ENCODE measurements at regions not wholly inside any gene's neighbourhood (a gene's known extent, or its start where the extent isn't known, plus 50 kb on each side); places are given as distances from the start of the nearest gene placed in this dataset.
"Not testable (repeated sequence)": the region's sequence is repeated elsewhere in the genome, so short reads cannot be mapped to it uniquely, and the experiment has no call there.

- ATAC-seq; H3K4me1 Mint-ChIP-seq; H3K36me3 Mint-ChIP-seq; H3K27ac Mint-ChIP-seq; H3K9me3 Mint-ChIP-seq; DNase-seq (ENCODE audit: low spot score); CTCF ChIA-PET; POLR2A ChIA-PET; H3K4me3 Mint-ChIP-seq; H3K27me3 Mint-ChIP-seq (ENCODE audit: low read depth): not testable (repeated sequence)
These were observed 60.9 kb downstream of the PGRMC1 start for GRCh38 chrX:119296973-119297372.

GRCh38 chrX:119299812-119300211 is 63.7 kb downstream of the PGRMC1 start:
- POLR2A ChIA-PET; H3K9me3 Mint-ChIP-seq; H3K4me1 Mint-ChIP-seq; CTCF ChIA-PET; H3K36me3 Mint-ChIP-seq; H3K27ac Mint-ChIP-seq; H3K4me3 Mint-ChIP-seq; DNase-seq (ENCODE audit: low spot score); ATAC-seq; H3K27me3 Mint-ChIP-seq (ENCODE audit: low read depth): not testable (repeated sequence)

GRCh38 chrX:119303137-119303536 is 67.1 kb downstream of the PGRMC1 start:
- Mint-ChIP-seq H3K27ac (no peak overlapping the region), H3K27me3 (ENCODE audit: low read depth) (no peaks in the 10 kb centered on the region; the same call in 1 of the 2 replicates), H3K36me3 (no peaks in the 10 kb centered on the region), H3K4me3 (no peak overlapping the region), H3K4me1 (no peaks in the 10 kb centered on the region), H3K9me3 (no peaks in the 10 kb centered on the region)
- no peak for DNase-seq (ENCODE audit: low spot score)
- no peak for TF ChIP-seq ERG (CRISPR knock-in tag; IDR thresholded peaks at IDR 0.05)
- no peak for TF ChIP-seq ZNF671 (CRISPR knock-in tag; IDR thresholded peaks at IDR 0.05)
- TF ChIP-seq E2F4 (CRISPR knock-in tag; IDR thresholded peaks at IDR 0.05; ENCODE audit: borderline replicate concordance, low read depth), result no peak
- no peak for TF ChIP-seq ZNF425 (CRISPR knock-in tag; conservative IDR thresholded peaks at IDR 0.05)
- no peak for TF ChIP-seq RELA (CRISPR knock-in tag; IDR thresholded peaks at IDR 0.05; ENCODE audit: borderline replicate concordance)
- TF ChIP-seq SP1 (CRISPR knock-in tag; conservative IDR thresholded peaks at IDR 0.05), result no peak
- no peak for TF ChIP-seq JAZF1 (CRISPR knock-in tag; IDR thresholded peaks at IDR 0.05)
- TF ChIP-seq ZNF532 (CRISPR knock-in tag; IDR thresholded peaks at IDR 0.05; ENCODE audit: borderline replicate concordance), result no peak
- no peak for TF ChIP-seq ZBTB21 (CRISPR knock-in tag; IDR thresholded peaks at IDR 0.05; ENCODE audit: borderline replicate concordance)
- no peak for TF ChIP-seq NFE2L1 (CRISPR knock-in tag; IDR thresholded peaks at IDR 0.05)
- TF ChIP-seq ZBTB43 (CRISPR knock-in tag; IDR thresholded peaks at IDR 0.05), result no peak
- no peak for TF ChIP-seq KAT7 (CRISPR knock-in tag; IDR thresholded peaks at IDR 0.05; ENCODE audit: borderline replicate concordance)
- TF ChIP-seq MLX (CRISPR knock-in tag; IDR thresholded peaks at IDR 0.05), result no peak
- TF ChIP-seq NFYB (CRISPR knock-in tag; conservative IDR thresholded peaks at IDR 0.05; ENCODE audit: low read depth), result no peak
- no peak for TF ChIP-seq CBFB (CRISPR knock-in tag; IDR thresholded peaks at IDR 0.05; ENCODE audit: low read depth)
- TF ChIP-seq TEAD1 (CRISPR knock-in tag; IDR thresholded peaks at IDR 0.05), result no peak
- no peak for TF ChIP-seq ETV6 (CRISPR knock-in tag; IDR thresholded peaks at IDR 0.05)
- ChIA-PET CTCF (no interaction called here), POLR2A (no interaction called here)
- no peak for ATAC-seq

All from WTC11 (cell line).